Mucosa of gallbladder (tissue), 1 donor: ENCODE measurements at regions not wholly inside any gene's neighbourhood (a gene's known extent, or its start where the extent isn't known, plus 50 kb on each side); places are given as distances from the start of the nearest gene placed in this dataset.

Source experiments
- DNase-seq: peaks from one replicate; pipeline ENCODE4 v3.0.0-alpha.2; 2020; ENCODE audit warnings: low spot score
- donor health status: DM: no; HTN: no; CAD: no.

GRCh38 chr7:33754933-33755928 lies 150.1 kb upstream of the BMPER start:
- no peak for DNase-seq

- DNase-seq, result no peak
Measured at GRCh38 chr7:33757050-33757449, 148.3 kb upstream of the BMPER start.

GRCh38 chr7:33757563-33758165 lies 147.7 kb upstream of the BMPER start:
- DNase-seq, result peak; percentile 45

- no peak for DNase-seq
Measured at GRCh38 chr7:33760146-33760545, 145.2 kb upstream of the BMPER start.

GRCh38 chr7:33760834-33761233 lies 144.5 kb upstream of the BMPER start:
- DNase-seq, result no peak

- no peak for DNase-seq
Measured at GRCh38 chr7:33761449-33762080, 143.8 kb upstream of the BMPER start.

- DNase-seq, result no peak
Measured at GRCh38 chr7:33762151-33762910, 143.0 kb upstream of the BMPER start.

- DNase-seq, result no peak
Measured at GRCh38 chr7:33762911-33763306, 142.4 kb upstream of the BMPER start.

- DNase-seq, result peak; percentile 46
Measured at GRCh38 chr7:33764752-33765451, 140.4 kb upstream of the BMPER start.

- DNase-seq, result no peak
Measured at GRCh38 chr7:33766405-33766804, 138.9 kb upstream of the BMPER start.

GRCh38 chr7:33769930-33770329 lies 135.4 kb upstream of the BMPER start:
- no peak for DNase-seq

- no peak for DNase-seq
Measured at GRCh38 chr7:33770576-33770975, 134.8 kb upstream of the BMPER start.

- DNase-seq, result no peak
Measured at GRCh38 chr7:33771422-33771821, 133.9 kb upstream of the BMPER start.

GRCh38 chr7:33773053-33773452 lies 132.3 kb upstream of the BMPER start:
- DNase-seq, result no peak

- DNase-seq, result peak; percentile 30
Measured at GRCh38 chr7:33774762-33775523, 130.4 kb upstream of the BMPER start.

- no peak for DNase-seq
Measured at GRCh38 chr7:33775790-33776189, 129.5 kb upstream of the BMPER start.

- no peak for DNase-seq
Measured at GRCh38 chr7:33776788-33777187, 128.6 kb upstream of the BMPER start.

GRCh38 chr7:33778195-33778594 lies 127.1 kb upstream of the BMPER start:
- DNase-seq, result no peak

- no peak for DNase-seq
Measured at GRCh38 chr7:33779216-33779615, 126.1 kb upstream of the BMPER start.

- no peak for DNase-seq
Measured at GRCh38 chr7:33781167-33781566, 124.2 kb upstream of the BMPER start.

GRCh38 chr7:33781796-33782195 lies 123.5 kb upstream of the BMPER start:
- DNase-seq, result no peak
